GM12878 (cell line): ENCODE measurements at regions not wholly inside any gene's neighbourhood (a gene's known extent, or its start where the extent isn't known, plus 50 kb on each side); places are given as distances from the start of the nearest gene placed in this dataset.

ENCODE experiments used
- ATAC-seq: fragments of 200-7000 bp; cut with Tn5 transposase; 3 replicates; pipeline ENCODE4 v1.9.1; 2020; ENCODE audit warnings: mild to moderate bottlenecking, moderate library complexity
- BruUV-seq: library from RNA; stranded (reverse); fragments of 400-500 nt; replicated peaks from 2 replicates; lab custom pipeline; 2021; lab: Mats Ljungman, UMichigan
- CTCF ChIA-PET: fragments of 300-600 bp; sonication (Branson Sonifier 250); formaldehyde crosslinking; extraction: SDS; loops from one replicate; lab custom pipeline; 2021; ENCODE audit warnings: inconsistent platforms; lab: Yijun Ruan, JAX
- POLR2A ChIA-PET: fragments of 350-600 bp; formaldehyde crosslinking; extraction: SDS; loops from one replicate; lab custom pipeline; 2021; ENCODE audit warnings: inconsistent platforms; lab: Charles Lee
- RAD21 ChIA-PET: fragments of 300-600 bp; sonication (Branson Sonifier 250); formaldehyde crosslinking; loops from one replicate; lab custom pipeline; 2023; ENCODE audit warnings: antibody characterized with exemption; ENCODE audit not compliant: unreplicated experiment; lab: Charles Lee
- SMC1A ChIA-PET: fragments of 300-600 bp; sonication (Branson Sonifier 250); formaldehyde crosslinking; loops from one replicate; lab custom pipeline; 2023; ENCODE audit not compliant: unreplicated experiment, uncharacterized antibody; lab: Charles Lee
- DNase-seq: peaks from one replicate; pipeline ENCODE4 v3.0.0-alpha.2; 2011; ENCODE audit warnings: low read depth, low spot score
- FAIRE-seq: peaks from 3 replicates; lab custom pipeline; 2011; peaks lifted over from hg19 to GRCh38; lab: Jason Lieb, UNC
- H2AFZ ChIP-seq: 2 replicates; pipeline ENCODE4 v1.6.0; 2011; ENCODE audit warnings: low read depth, low read length, control low read depth; ENCODE audit not compliant: control insufficient read depth
- H3K27ac ChIP-seq: 2 replicates; pipeline ENCODE4 v1.5.1; 2011; ENCODE audit warnings: control low read depth; ENCODE audit not compliant: control insufficient read depth, insufficient read depth
- H3K27me3 ChIP-seq, 2 experiments: replicated peaks in 1 of 2; 2 replicates each; pipeline versions ENCODE4 v1.6.0 to v1.6.1; 2011; ENCODE audit warnings: low read length in 1 of 2; ENCODE audit not compliant: control insufficient read depth in 2 of 2, insufficient read depth in 2 of 2
- H3K36me3 ChIP-seq, 2 experiments: 2 replicates each; pipeline ENCODE4 v1.5.1; 2011; ENCODE audit warnings: low read length in 1 of 2; ENCODE audit not compliant: control insufficient read depth in 2 of 2, insufficient read depth in 2 of 2
- H3K4me1 ChIP-seq: 2 replicates; pipeline ENCODE4 v1.6.1; 2011; ENCODE audit warnings: mild to moderate bottlenecking, low read length, moderate library complexity, mixed read lengths; ENCODE audit not compliant: control insufficient read depth, insufficient read depth
- H3K4me2 ChIP-seq: 2 replicates; pipeline ENCODE4 v1.6.0; 2011; ENCODE audit warnings: control low read depth; ENCODE audit not compliant: control insufficient read depth, insufficient read depth
- H3K4me3 ChIP-seq: fragments of 200-600 bp; sonication (generic); 2 replicates; pipeline ENCODE4 v1.5.1; 2016
- H3K79me2 ChIP-seq: 2 replicates; pipeline ENCODE4 v1.6.0; 2011; ENCODE audit warnings: low read length; ENCODE audit not compliant: control insufficient read depth, insufficient read depth
- H3K9ac ChIP-seq: 2 replicates; pipeline ENCODE4 v1.8.0; 2011; ENCODE audit warnings: low read length, control low read depth, mixed read lengths; ENCODE audit not compliant: control insufficient read depth, insufficient read depth
- H3K9me3 ChIP-seq: replicated peaks from 3 replicates; pipeline ENCODE4 v1.5.1; 2011; ENCODE audit warnings: mild to moderate bottlenecking, low read length; ENCODE audit not compliant: control insufficient read depth, insufficient read depth
- H4K20me1 ChIP-seq: 2 replicates; pipeline ENCODE4 v1.6.0; 2011; ENCODE audit not compliant: control insufficient read depth, insufficient read depth
- CHD4 ChIP-seq: fragments of 200-600 bp; sonication (generic); IDR thresholded peaks from 2 replicates; pipeline ENCODE4 v1.6.1; 2016; ENCODE audit warnings: mild to moderate bottlenecking
- FOXM1 ChIP-seq: IDR thresholded peaks from 2 replicates; pipeline ENCODE4 v1.6.1; 2012; ENCODE audit warnings: low read depth, mild to moderate bottlenecking, inconsistent platforms, low read length, moderate library complexity
- GABPA ChIP-seq: IDR thresholded peaks from 2 replicates; pipeline ENCODE4 v1.6.1; 2014; ENCODE audit warnings: antibody characterized with exemption, low read depth, mild to moderate bottlenecking, inconsistent platforms
- JUND ChIP-seq: IDR thresholded peaks from 2 replicates; pipeline ENCODE4 v1.6.1; 2012; ENCODE audit warnings: low read depth, mild to moderate bottlenecking, low read length, improper control_type of control experiment, moderate library complexity
- KAT2A ChIP-seq: conservative IDR thresholded peaks from 2 replicates; pipeline ENCODE4 v1.6.1; 2011; ENCODE audit warnings: low read depth, low read length; ENCODE audit not compliant: control insufficient read depth
- NFIC ChIP-seq: IDR thresholded peaks from 2 replicates; pipeline ENCODE4 v1.6.1; 2012; ENCODE audit warnings: low read depth, mild to moderate bottlenecking, inconsistent platforms, low read length, moderate library complexity
- POLR2AphosphoS2 ChIP-seq: IDR thresholded peaks from 2 replicates; pipeline ENCODE4 v1.6.1; 2011; ENCODE audit warnings: low read depth, mild to moderate bottlenecking, low read length, improper control_type of control experiment, moderate library complexity
- SP1 ChIP-seq: IDR thresholded peaks from one replicate; pipeline ENCODE4 v1.6.1; 2011; ENCODE audit warnings: low read depth, low read length
- WGBS: methylation state at CpG from one replicate; pipeline ENCODE4 v1.1.6; 2016; ENCODE audit warnings: low lambda C conversion rate; ENCODE audit not compliant: insufficient replicate concordance, insufficient coverage; ENCODE audit errors: missing lambda C conversion rate; 5-methylcytosine and 5-hydroxymethylcytosine counted together
- in situ Hi-C: fragments of 300-500 bp; cut with MboI; formaldehyde crosslinking; loops from 9 replicates; pipeline ENCODE4 v1.14.3; 2018; ENCODE audit warnings: mixed read lengths
- intact Hi-C: fragments of 100-400 bp; cut with micrococcal nuclease; formaldehyde crosslinking; loops from one replicate; pipeline ENCODE4 v1.14.2; 2022; ENCODE audit not compliant: unreplicated experiment
- TF ChIP-seq, protein P1 (sequence below), 3 experiments: IDR thresholded peaks in 2 of 3; conservative IDR thresholded peaks in 1 of 3; 2 replicates each; pipeline ENCODE4 v1.5.1; 2011; ENCODE audit warnings: low read depth in 3 of 3, low read length in 3 of 3, mild to moderate bottlenecking in 3 of 3, control low read depth in 2 of 3, moderate library complexity in 2 of 3, inconsistent platforms in 1 of 3, mixed read lengths in 1 of 3; ENCODE audit not compliant: control insufficient read depth in 2 of 3, insufficient read depth in 1 of 3; ENCODE audit errors: extremely low read depth in 1 of 3
- TF ChIP-seq, protein P2 (sequence below): fragments of 150-350 bp; IDR thresholded peaks from 2 replicates; pipeline ENCODE4 v1.6.1; 2014; ENCODE audit warnings: mild to moderate bottlenecking, low read depth, low read length
- TF ChIP-seq, protein P3 (sequence below): fragments of 450-650 bp; conservative IDR thresholded peaks from 2 replicates; pipeline ENCODE4 v1.6.1; 2017; ENCODE audit warnings: mild to moderate bottlenecking, moderate library complexity
- TF ChIP-seq, protein P4 (sequence below): IDR thresholded peaks from 2 replicates; pipeline ENCODE4 v1.6.1; 2012; ENCODE audit warnings: mild to moderate bottlenecking, low read depth, low read length

DNA sequence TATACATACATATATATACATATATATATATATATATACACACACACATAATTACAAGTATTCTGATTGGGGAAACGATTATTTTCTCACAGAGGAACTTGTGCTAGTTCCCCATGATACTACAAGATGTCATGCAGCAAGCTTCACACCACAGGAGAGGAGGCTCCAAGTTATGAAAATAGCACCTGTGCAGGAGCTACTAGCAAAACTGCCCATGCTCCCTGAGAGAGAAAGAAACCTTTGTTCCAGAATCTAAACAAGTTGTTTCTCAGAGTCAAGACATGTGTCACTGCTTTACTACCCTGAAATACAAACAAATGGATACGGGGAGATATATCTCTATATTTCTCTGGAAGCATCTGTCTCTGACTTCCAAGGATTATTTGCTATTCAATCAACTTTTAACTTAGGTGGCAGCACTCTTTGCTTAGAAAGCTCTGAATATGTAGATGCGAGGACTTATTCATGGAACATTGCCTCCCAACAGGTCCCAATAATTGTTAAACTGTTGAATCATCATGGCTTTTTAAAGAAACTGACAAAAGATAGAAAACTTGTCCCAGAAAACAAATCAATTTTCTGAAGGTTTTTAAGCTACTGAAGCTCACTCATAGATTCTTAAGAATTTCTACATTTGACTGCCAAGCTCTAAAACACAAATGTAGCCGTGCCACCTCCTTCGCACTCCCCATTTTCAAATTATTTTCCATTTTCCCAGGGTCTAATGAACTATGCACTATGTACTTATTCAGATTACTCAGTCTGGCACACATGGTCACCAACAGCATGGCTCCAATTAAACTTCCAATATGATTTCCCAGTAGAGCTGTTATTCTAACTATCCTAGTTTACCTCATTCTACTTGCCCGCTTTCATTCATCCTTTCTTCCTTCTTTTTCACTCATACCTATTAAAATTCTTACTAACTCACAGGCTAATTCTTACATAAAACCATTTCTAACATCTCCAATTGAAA is 929.1 kb downstream of the LTN1 start:
- in situ Hi-C loops, result no loop called here
- TF ChIP-seq POLR2AphosphoS2 (no peak), JUND (no peak), CHD4 (no peak), KAT2A (no peak), SP1 (no peak), GABPA (no peak), NFIC (no peak), FOXM1 (no peak)
- TF ChIP-seq, protein P1, sequence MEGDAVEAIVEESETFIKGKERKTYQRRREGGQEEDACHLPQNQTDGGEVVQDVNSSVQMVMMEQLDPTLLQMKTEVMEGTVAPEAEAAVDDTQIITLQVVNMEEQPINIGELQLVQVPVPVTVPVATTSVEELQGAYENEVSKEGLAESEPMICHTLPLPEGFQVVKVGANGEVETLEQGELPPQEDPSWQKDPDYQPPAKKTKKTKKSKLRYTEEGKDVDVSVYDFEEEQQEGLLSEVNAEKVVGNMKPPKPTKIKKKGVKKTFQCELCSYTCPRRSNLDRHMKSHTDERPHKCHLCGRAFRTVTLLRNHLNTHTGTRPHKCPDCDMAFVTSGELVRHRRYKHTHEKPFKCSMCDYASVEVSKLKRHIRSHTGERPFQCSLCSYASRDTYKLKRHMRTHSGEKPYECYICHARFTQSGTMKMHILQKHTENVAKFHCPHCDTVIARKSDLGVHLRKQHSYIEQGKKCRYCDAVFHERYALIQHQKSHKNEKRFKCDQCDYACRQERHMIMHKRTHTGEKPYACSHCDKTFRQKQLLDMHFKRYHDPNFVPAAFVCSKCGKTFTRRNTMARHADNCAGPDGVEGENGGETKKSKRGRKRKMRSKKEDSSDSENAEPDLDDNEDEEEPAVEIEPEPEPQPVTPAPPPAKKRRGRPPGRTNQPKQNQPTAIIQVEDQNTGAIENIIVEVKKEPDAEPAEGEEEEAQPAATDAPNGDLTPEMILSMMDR (IDR thresholded peaks at IDR 0.05 in 2 of 3, conservative IDR thresholded peaks at IDR 0.05 in 1 of 3; ENCODE audit: control insufficient read depth in 2 of 3, extremely low read depth in 1 of 3, insufficient read depth in 1 of 3, low read depth in 3 of 3, low read length in 3 of 3), result no peak
- TF ChIP-seq, protein P2, sequence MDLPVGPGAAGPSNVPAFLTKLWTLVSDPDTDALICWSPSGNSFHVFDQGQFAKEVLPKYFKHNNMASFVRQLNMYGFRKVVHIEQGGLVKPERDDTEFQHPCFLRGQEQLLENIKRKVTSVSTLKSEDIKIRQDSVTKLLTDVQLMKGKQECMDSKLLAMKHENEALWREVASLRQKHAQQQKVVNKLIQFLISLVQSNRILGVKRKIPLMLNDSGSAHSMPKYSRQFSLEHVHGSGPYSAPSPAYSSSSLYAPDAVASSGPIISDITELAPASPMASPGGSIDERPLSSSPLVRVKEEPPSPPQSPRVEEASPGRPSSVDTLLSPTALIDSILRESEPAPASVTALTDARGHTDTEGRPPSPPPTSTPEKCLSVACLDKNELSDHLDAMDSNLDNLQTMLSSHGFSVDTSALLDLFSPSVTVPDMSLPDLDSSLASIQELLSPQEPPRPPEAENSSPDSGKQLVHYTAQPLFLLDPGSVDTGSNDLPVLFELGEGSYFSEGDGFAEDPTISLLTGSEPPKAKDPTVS, result no peak
- TF ChIP-seq, protein P3, sequence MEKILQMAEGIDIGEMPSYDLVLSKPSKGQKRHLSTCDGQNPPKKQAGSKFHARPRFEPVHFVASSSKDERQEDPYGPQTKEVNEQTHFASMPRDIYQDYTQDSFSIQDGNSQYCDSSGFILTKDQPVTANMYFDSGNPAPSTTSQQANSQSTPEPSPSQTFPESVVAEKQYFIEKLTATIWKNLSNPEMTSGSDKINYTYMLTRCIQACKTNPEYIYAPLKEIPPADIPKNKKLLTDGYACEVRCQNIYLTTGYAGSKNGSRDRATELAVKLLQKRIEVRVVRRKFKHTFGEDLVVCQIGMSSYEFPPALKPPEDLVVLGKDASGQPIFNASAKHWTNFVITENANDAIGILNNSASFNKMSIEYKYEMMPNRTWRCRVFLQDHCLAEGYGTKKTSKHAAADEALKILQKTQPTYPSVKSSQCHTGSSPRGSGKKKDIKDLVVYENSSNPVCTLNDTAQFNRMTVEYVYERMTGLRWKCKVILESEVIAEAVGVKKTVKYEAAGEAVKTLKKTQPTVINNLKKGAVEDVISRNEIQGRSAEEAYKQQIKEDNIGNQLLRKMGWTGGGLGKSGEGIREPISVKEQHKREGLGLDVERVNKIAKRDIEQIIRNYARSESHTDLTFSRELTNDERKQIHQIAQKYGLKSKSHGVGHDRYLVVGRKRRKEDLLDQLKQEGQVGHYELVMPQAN, result no peak
- TF ChIP-seq, protein P4, sequence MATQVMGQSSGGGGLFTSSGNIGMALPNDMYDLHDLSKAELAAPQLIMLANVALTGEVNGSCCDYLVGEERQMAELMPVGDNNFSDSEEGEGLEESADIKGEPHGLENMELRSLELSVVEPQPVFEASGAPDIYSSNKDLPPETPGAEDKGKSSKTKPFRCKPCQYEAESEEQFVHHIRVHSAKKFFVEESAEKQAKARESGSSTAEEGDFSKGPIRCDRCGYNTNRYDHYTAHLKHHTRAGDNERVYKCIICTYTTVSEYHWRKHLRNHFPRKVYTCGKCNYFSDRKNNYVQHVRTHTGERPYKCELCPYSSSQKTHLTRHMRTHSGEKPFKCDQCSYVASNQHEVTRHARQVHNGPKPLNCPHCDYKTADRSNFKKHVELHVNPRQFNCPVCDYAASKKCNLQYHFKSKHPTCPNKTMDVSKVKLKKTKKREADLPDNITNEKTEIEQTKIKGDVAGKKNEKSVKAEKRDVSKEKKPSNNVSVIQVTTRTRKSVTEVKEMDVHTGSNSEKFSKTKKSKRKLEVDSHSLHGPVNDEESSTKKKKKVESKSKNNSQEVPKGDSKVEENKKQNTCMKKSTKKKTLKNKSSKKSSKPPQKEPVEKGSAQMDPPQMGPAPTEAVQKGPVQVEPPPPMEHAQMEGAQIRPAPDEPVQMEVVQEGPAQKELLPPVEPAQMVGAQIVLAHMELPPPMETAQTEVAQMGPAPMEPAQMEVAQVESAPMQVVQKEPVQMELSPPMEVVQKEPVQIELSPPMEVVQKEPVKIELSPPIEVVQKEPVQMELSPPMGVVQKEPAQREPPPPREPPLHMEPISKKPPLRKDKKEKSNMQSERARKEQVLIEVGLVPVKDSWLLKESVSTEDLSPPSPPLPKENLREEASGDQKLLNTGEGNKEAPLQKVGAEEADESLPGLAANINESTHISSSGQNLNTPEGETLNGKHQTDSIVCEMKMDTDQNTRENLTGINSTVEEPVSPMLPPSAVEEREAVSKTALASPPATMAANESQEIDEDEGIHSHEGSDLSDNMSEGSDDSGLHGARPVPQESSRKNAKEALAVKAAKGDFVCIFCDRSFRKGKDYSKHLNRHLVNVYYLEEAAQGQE, result no peak

More for the DNA sequence above, 929.1 kb downstream of the LTN1 start:
- ChIA-PET CTCF (no interaction called here), SMC1A (no interaction called here), RAD21 (no interaction called here), POLR2A (no interaction called here)
- intact Hi-C loops, result no loop called here
- Histone ChIP-seq H4K20me1 (no peaks in the 10 kb centered on the region), H3K4me3 (no peak overlapping the region), H3K79me2 (no peaks in the 10 kb centered on the region), H3K9ac (no peak overlapping the region), H3K27ac (no peak overlapping the region), H2AFZ (no peak overlapping the region), H3K27me3 (no peaks in the 10 kb centered on the region), H3K9me3 (no peaks in the 10 kb centered on the region), H3K4me2 (no peak overlapping the region), H3K4me1 (no peaks in the 10 kb centered on the region), H3K36me3 (no peaks in the 10 kb centered on the region)
- BruUV-seq, result no TSS peak
- no peak for DNase-seq
- ATAC-seq, result no peak
- no peak for FAIRE-seq
- WGBS, result 33% methylated on average over 6 of the region's 6 CpGs
